HEK293 (cell line): ENCODE measurements at regions not wholly inside any gene's neighbourhood (a gene's known extent, or its start where the extent isn't known, plus 50 kb on each side); places are given as distances from the start of the nearest gene placed in this dataset.

ENCODE experiments used
- CTCF ChIA-PET: fragments of 350-600 bp; formaldehyde crosslinking; extraction: SDS; loops from one replicate; lab custom pipeline; 2021; ENCODE audit warnings: antibody characterized with exemption; lab: Yijun Ruan, JAX
- POLR2A ChIA-PET: fragments of 300-600 bp; formaldehyde crosslinking; extraction: SDS; loops from one replicate; lab custom pipeline; 2020; ENCODE audit warnings: antibody characterized with exemption, inconsistent platforms; lab: Yijun Ruan, JAX
- H3K27ac ChIP-seq: fragments of 200-500 bp; sonication (Bioruptor generic); 2 replicates; pipeline ENCODE4 v1.5.1; 2014; ENCODE audit warnings: low read depth, low read length, control low read depth, inconsistent platforms; ENCODE audit errors: extremely low read depth
- H3K36me3 ChIP-seq, 2 experiments: fragments of 200-500 bp in 1 of 2; sonication (Bioruptor generic) in 1 of 2; 1 replicate in 1 of 2; 2 replicates in 1 of 2; pipeline ENCODE4 v1.5.1; 2014 to 2017; ENCODE audit warnings: inconsistent platforms in 2 of 2, low read length in 2 of 2; ENCODE audit not compliant: control insufficient read depth in 2 of 2, insufficient read depth in 1 of 2
- H3K4me1 ChIP-seq: fragments of 200-500 bp; sonication (Bioruptor generic); 2 replicates; pipeline ENCODE4 v1.5.1; 2014; ENCODE audit warnings: mild to moderate bottlenecking, low read length, inconsistent platforms; ENCODE audit not compliant: control insufficient read depth, insufficient read depth
- H3K4me3 ChIP-seq: 2 replicates; pipeline ENCODE4 v1.5.1; 2011; ENCODE audit warnings: low read depth, mild to moderate bottlenecking, control low read depth, low read length, moderate library complexity
- H3K9me3 ChIP-seq: fragments of 200-500 bp; sonication (Bioruptor generic); 2 replicates; pipeline ENCODE4 v1.5.1; 2014; ENCODE audit warnings: low read depth, low read length, inconsistent platforms; ENCODE audit not compliant: control insufficient read depth, insufficient read depth
- BCL11B ChIP-seq: fragments of 450-650 bp; formaldehyde crosslinking; IDR thresholded peaks from 2 replicates; pipeline ENCODE4 v1.5.1; 2016; ENCODE audit warnings: low read depth, missing biosample characterization, missing genetic modification characterization
- EGR2 ChIP-seq: fragments of 450-650 bp; formaldehyde crosslinking; IDR thresholded peaks from 2 replicates; pipeline ENCODE4 v1.5.1; 2016; ENCODE audit warnings: low read depth, missing biosample characterization, missing genetic modification characterization
- GLIS2 ChIP-seq: fragments of 450-650 bp; formaldehyde crosslinking; IDR thresholded peaks from 2 replicates; pipeline ENCODE4 v1.5.1; 2016; ENCODE audit warnings: missing biosample characterization, missing genetic modification characterization
- KLF8 ChIP-seq: fragments of 450-650 bp; formaldehyde crosslinking; IDR thresholded peaks from 2 replicates; pipeline ENCODE4 v1.5.1; 2016; ENCODE audit warnings: missing biosample characterization, missing genetic modification characterization
- MEIS1 ChIP-seq: sonication (generic); formaldehyde crosslinking; IDR thresholded peaks from 2 replicates; pipeline ENCODE4 v1.8.1; 2022; ENCODE audit warnings: missing genetic modification reagents, mild to moderate bottlenecking, borderline replicate concordance
- OSR2 ChIP-seq: fragments of 450-650 bp; formaldehyde crosslinking; IDR thresholded peaks from 2 replicates; pipeline ENCODE4 v1.5.1; 2016; ENCODE audit warnings: missing biosample characterization, missing genetic modification characterization
- SCRT2 ChIP-seq: fragments of 450-650 bp; formaldehyde crosslinking; IDR thresholded peaks from 2 replicates; pipeline ENCODE4 v1.5.1; 2016; ENCODE audit warnings: missing biosample characterization, missing genetic modification characterization
- TRIM28 ChIP-seq: IDR thresholded peaks from 2 replicates; pipeline ENCODE4 v1.6.1; 2011; ENCODE audit warnings: low read length, control low read depth, borderline replicate concordance
- ZBTB1 ChIP-seq: fragments of 450-650 bp; formaldehyde crosslinking; IDR thresholded peaks from 2 replicates; pipeline ENCODE4 v1.5.1; 2016; ENCODE audit warnings: missing biosample characterization, missing genetic modification characterization
- ZBTB17 ChIP-seq: fragments of 450-650 bp; formaldehyde crosslinking; IDR thresholded peaks from 2 replicates; pipeline ENCODE4 v1.5.1; 2016; ENCODE audit warnings: missing biosample characterization, missing genetic modification characterization
- ZNF140 ChIP-seq: fragments of 450-650 bp; formaldehyde crosslinking; IDR thresholded peaks from 2 replicates; pipeline ENCODE4 v1.5.1; 2016; ENCODE audit warnings: missing biosample characterization, missing genetic modification characterization
- ZNF16 ChIP-seq: fragments of 450-650 bp; formaldehyde crosslinking; IDR thresholded peaks from 2 replicates; pipeline ENCODE4 v1.5.1; 2016; ENCODE audit warnings: low read depth, missing biosample characterization, missing genetic modification characterization
- ZNF175 ChIP-seq: fragments of 450-650 bp; formaldehyde crosslinking; IDR thresholded peaks from 2 replicates; pipeline ENCODE4 v1.5.1; 2016; ENCODE audit warnings: missing biosample characterization, missing genetic modification characterization
- ZNF202 ChIP-seq: fragments of 450-650 bp; formaldehyde crosslinking; IDR thresholded peaks from 2 replicates; pipeline ENCODE4 v1.5.1; 2016; ENCODE audit warnings: missing biosample characterization, missing genetic modification characterization, borderline replicate concordance
- ZNF211 ChIP-seq: fragments of 450-650 bp; formaldehyde crosslinking; IDR thresholded peaks from 2 replicates; pipeline ENCODE4 v1.5.1; 2016; ENCODE audit warnings: low read depth, missing biosample characterization, missing genetic modification characterization
- ZNF23 ChIP-seq: fragments of 450-650 bp; formaldehyde crosslinking; IDR thresholded peaks from 2 replicates; pipeline ENCODE4 v1.5.1; 2016; ENCODE audit warnings: missing biosample characterization, missing genetic modification characterization, borderline replicate concordance
- ZNF266 ChIP-seq: fragments of 450-650 bp; formaldehyde crosslinking; IDR thresholded peaks from 2 replicates; pipeline ENCODE4 v1.5.1; 2016; ENCODE audit warnings: missing biosample characterization, missing genetic modification characterization, low read depth
- ZNF302 ChIP-seq: fragments of 450-650 bp; formaldehyde crosslinking; IDR thresholded peaks from 2 replicates; pipeline ENCODE4 v1.5.1; 2016; ENCODE audit warnings: missing biosample characterization, missing genetic modification characterization, low read depth
- ZNF311 ChIP-seq: fragments of 450-650 bp; formaldehyde crosslinking; IDR thresholded peaks from 2 replicates; pipeline ENCODE4 v1.5.1; 2017; ENCODE audit warnings: missing biosample characterization, missing genetic modification characterization, borderline replicate concordance
- ZNF398 ChIP-seq: fragments of 450-650 bp; formaldehyde crosslinking; IDR thresholded peaks from 2 replicates; pipeline ENCODE4 v1.5.1; 2017; ENCODE audit warnings: missing biosample characterization, missing genetic modification characterization
- ZNF473 ChIP-seq: fragments of 450-650 bp; formaldehyde crosslinking; IDR thresholded peaks from 2 replicates; pipeline ENCODE4 v1.5.1; 2017; ENCODE audit warnings: missing biosample characterization, missing genetic modification characterization
- ZNF561 ChIP-seq: fragments of 450-650 bp; IDR thresholded peaks from 2 replicates; pipeline ENCODE4 v1.5.1; 2018; ENCODE audit warnings: missing biosample characterization, missing genetic modification characterization, borderline replicate concordance
- ZNF654 ChIP-seq: fragments of 450-650 bp; formaldehyde crosslinking; IDR thresholded peaks from 2 replicates; pipeline ENCODE4 v1.5.1; 2016; ENCODE audit warnings: low read depth, missing biosample characterization, missing genetic modification characterization
- ZNF768 ChIP-seq: fragments of 450-650 bp; formaldehyde crosslinking; IDR thresholded peaks from 2 replicates; pipeline ENCODE4 v1.5.1; 2018; ENCODE audit warnings: missing biosample characterization, mild to moderate bottlenecking, missing genetic modification characterization
- ZNF837 ChIP-seq: fragments of 450-650 bp; formaldehyde crosslinking; IDR thresholded peaks from 2 replicates; pipeline ENCODE4 v1.5.1; 2016; ENCODE audit warnings: missing biosample characterization, missing genetic modification characterization
- TF ChIP-seq, protein P1 (sequence below): fragments of 450-650 bp; formaldehyde crosslinking; IDR thresholded peaks from 2 replicates; pipeline ENCODE4 v1.5.1; 2016; ENCODE audit warnings: missing biosample characterization, missing genetic modification characterization
- TF ChIP-seq, protein P2 (sequence below): fragments of 450-650 bp; formaldehyde crosslinking; IDR thresholded peaks from 2 replicates; pipeline ENCODE4 v1.5.1; 2016; ENCODE audit warnings: missing biosample characterization, missing genetic modification characterization

- TF ChIP-seq, protein P1, sequence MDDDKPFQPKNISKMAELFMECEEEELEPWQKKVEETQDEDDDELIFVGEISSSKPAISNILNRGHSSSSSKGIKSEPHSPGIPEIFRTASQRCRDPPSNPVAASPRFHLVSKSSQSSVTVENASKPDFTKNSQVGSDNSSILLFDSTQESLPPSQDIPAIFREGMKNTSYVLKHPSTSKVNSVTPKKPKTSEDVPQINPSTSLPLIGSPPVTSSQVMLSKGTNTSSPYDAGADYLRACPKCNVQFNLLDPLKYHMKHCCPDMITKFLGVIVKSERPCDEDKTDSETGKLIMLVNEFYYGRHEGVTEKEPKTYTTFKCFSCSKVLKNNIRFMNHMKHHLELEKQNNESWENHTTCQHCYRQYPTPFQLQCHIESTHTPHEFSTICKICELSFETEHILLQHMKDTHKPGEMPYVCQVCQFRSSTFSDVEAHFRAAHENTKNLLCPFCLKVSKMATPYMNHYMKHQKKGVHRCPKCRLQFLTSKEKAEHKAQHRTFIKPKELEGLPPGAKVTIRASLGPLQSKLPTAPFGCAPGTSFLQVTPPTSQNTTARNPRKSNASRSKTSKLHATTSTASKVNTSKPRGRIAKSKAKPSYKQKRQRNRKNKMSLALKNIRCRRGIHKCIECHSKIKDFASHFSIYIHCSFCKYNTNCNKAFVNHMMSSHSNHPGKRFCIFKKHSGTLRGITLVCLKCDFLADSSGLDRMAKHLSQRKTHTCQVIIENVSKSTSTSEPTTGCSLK = no peak
- TF ChIP-seq ZNF837 (tag by site-specific recombination) (no peak), BCL11B (tag by site-specific recombination) (no peak), ZNF561 (tag by site-specific recombination) (no peak), EGR2 (tag by site-specific recombination) (no peak), SCRT2 (no peak), ZNF398 (no peak)
- TF ChIP-seq, protein P2, sequence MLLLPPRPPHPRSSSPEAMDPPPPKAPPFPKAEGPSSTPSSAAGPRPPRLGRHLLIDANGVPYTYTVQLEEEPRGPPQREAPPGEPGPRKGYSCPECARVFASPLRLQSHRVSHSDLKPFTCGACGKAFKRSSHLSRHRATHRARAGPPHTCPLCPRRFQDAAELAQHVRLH (tag by site-specific recombination) = no peak
Measured at GRCh38 chr4:107153956-107154355, 117.8 kb upstream of the DKK2 start (continued).

DNA sequence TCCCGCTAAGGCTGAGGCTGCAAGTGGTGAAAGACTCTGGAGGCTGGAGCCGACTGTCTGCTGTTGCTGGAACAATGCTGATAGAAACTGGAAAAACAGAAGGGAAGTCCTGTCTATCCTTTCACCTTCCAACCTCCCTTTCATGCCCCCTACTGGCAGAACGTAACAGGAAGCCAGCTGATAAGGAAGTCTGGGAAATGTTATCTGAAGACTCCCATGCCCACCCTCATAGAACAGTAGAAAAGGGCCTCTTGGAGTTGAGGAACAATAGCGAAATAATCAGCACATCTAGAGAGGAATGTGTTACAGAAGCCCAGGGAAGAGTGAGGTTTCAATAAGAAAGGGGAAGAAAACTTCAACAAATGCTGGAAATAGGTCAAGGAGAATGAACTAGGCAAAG lies 117.1 kb upstream of the DKK2 start:
- H3K4me3 ChIP-seq = no peak overlapping the region
- no peaks in the 10 kb centered on the region for H3K9me3 ChIP-seq
- H3K36me3 ChIP-seq = no peaks in the 10 kb centered on the region
- TF ChIP-seq ZNF654 (tag by site-specific recombination) (peak; percentile 9; the same call in 1 of the 2 replicates), ZNF768 (no peak), ZNF473 (tag by site-specific recombination) (no peak), ZNF202 (tag by site-specific recombination) (no peak)
- ChIA-PET CTCF (interaction anchor here (1.0 kb wide), 3 partner anchors 13 to 51 kb away, joined by 3 read pairs; no protein-coding TSS in a partner anchor), POLR2A (no interaction called here)
- H3K4me1 ChIP-seq = no peaks in the 10 kb centered on the region
- H3K27ac ChIP-seq = no peak overlapping the region

- ChIA-PET POLR2A (no interaction called here), CTCF (interaction anchor here (0.7 kb wide), 1 partner anchor 995 kb away, joined by 6 read pairs; no protein-coding TSS in a partner anchor)
Measured at GRCh38 chr4:107151173-107151572, 115.1 kb upstream of the DKK2 start.

More at GRCh38 chr4:107151173-107151572, 115.1 kb upstream of the DKK2 start:
- Histone ChIP-seq H3K36me3 (no peaks in the 10 kb centered on the region), H3K4me3 (no peak overlapping the region), H3K4me1 (no peaks in the 10 kb centered on the region), H3K9me3 (no peaks in the 10 kb centered on the region), H3K27ac (no peak overlapping the region)
- TF ChIP-seq ZBTB17 (no peak), ZNF311 (tag by site-specific recombination) (no peak), ZNF211 (tag by site-specific recombination) (no peak), GLIS2 (tag by site-specific recombination) (no peak), KLF8 (tag by site-specific recombination) (no peak), ZNF768 (no peak), ZNF302 (tag by site-specific recombination) (no peak), ZBTB1 (tag by site-specific recombination) (no peak), MEIS1 (no peak), ZNF140 (tag by site-specific recombination) (no peak), ZNF23 (tag by site-specific recombination) (no peak), ZNF202 (tag by site-specific recombination) (no peak), ZNF266 (tag by site-specific recombination) (no peak), ZNF16 (tag by site-specific recombination) (no peak), OSR2 (tag by site-specific recombination) (no peak), TRIM28 (no peak), ZNF175 (tag by site-specific recombination) (no peak)
